GM23338 (cell line): ENCODE measurements at regions not wholly inside any gene's neighbourhood (a gene's known extent, or its start where the extent isn't known, plus 50 kb on each side); places are given as distances from the start of the nearest gene placed in this dataset.
A peak's percentile ranks its signal among the peaks of the same experiment; 100 is the strongest.
"Not testable (repeated sequence)": the region's sequence is repeated elsewhere in the genome, so short reads cannot be mapped to it uniquely, and the experiment has no call there.

Experiments
- ATAC-seq: fragments of 200-7000 bp; cut with Tn5 transposase; 3 replicates; pipeline ENCODE4 v1.9.1; 2020
- DNase-seq: peaks from one replicate; pipeline ENCODE4 v3.0.0-alpha.2; 2015; ENCODE audit warnings: low spot score
- H2AFZ ChIP-seq: fragments of 200-600 bp; sonication (generic); 2 replicates; pipeline ENCODE4 v1.8.0; 2016; ENCODE audit warnings: antibody characterized with exemption, mild to moderate bottlenecking, moderate library complexity
- H3F3A ChIP-seq: fragments of 200-600 bp; sonication (generic); replicated peaks from 2 replicates; pipeline ENCODE4 v1.8.0; 2017; ENCODE audit warnings: antibody characterized with exemption, mixed run types, low read depth
- H3K27ac ChIP-seq: fragments of 200-600 bp; sonication (generic); 2 replicates; pipeline ENCODE4 v1.6.1; 2016; ENCODE audit warnings: low read depth
- H3K27me3 ChIP-seq: fragments of 200-600 bp; sonication (generic); 2 replicates; pipeline ENCODE4 v1.8.0; 2016; ENCODE audit warnings: mild to moderate bottlenecking, mixed run types, moderate library complexity; ENCODE audit not compliant: insufficient read depth
- H3K36me3 ChIP-seq: fragments of 200-600 bp; sonication (generic); 2 replicates; pipeline ENCODE4 v1.8.0; 2016; ENCODE audit warnings: mild to moderate bottlenecking; ENCODE audit not compliant: insufficient read depth
- H3K4me1 ChIP-seq: fragments of 200-600 bp; sonication (generic); 2 replicates; pipeline ENCODE4 v1.8.0; 2016; ENCODE audit warnings: mild to moderate bottlenecking, moderate library complexity; ENCODE audit not compliant: insufficient read depth
- H3K4me2 ChIP-seq: fragments of 200-600 bp; sonication (generic); 2 replicates; pipeline ENCODE4 v1.7.1; 2017; ENCODE audit warnings: mixed run types
- H3K4me3 ChIP-seq: fragments of 200-600 bp; sonication (generic); 2 replicates; pipeline ENCODE4 v1.6.1; 2016; ENCODE audit warnings: mixed run types
- H3K79me2 ChIP-seq: fragments of 200-600 bp; sonication (generic); replicated peaks from 2 replicates; pipeline ENCODE4 v1.8.0; 2017; ENCODE audit warnings: mild to moderate bottlenecking; ENCODE audit not compliant: insufficient read depth
- H3K9me2 ChIP-seq: fragments of 200-600 bp; sonication (generic); 2 replicates; pipeline ENCODE4 v1.8.0; 2017; ENCODE audit not compliant: insufficient read depth
- H4K20me1 ChIP-seq: fragments of 200-600 bp; sonication (generic); replicated peaks from 2 replicates; pipeline ENCODE4 v1.8.0; 2017; ENCODE audit warnings: mild to moderate bottlenecking; ENCODE audit not compliant: insufficient read depth
- H3K27ac Mint-ChIP-seq: 2 replicates; pipeline ENCODE4 v1.8.0; 2020; ENCODE audit warnings: inconsistent platforms, mild to moderate bottlenecking, moderate library complexity, mixed read lengths
- H3K27me3 Mint-ChIP-seq: 3 replicates; pipeline ENCODE4 v1.8.0; 2022; ENCODE audit warnings: low read depth, mild to moderate bottlenecking, moderate library complexity, mixed read lengths, inconsistent platforms; ENCODE audit not compliant: insufficient read depth, poor library complexity
- H3K36me3 Mint-ChIP-seq: 3 replicates; pipeline ENCODE4 v1.8.0; 2021; ENCODE audit warnings: low read depth, mild to moderate bottlenecking, inconsistent platforms, moderate library complexity, mixed read lengths
- H3K4me1 Mint-ChIP-seq: 3 replicates; pipeline ENCODE4 v1.8.0; 2020; ENCODE audit warnings: mild to moderate bottlenecking, inconsistent platforms, mixed read lengths
- H3K4me3 Mint-ChIP-seq: 3 replicates; pipeline ENCODE4 v1.8.0; 2021; ENCODE audit warnings: moderate library complexity, mild to moderate bottlenecking, inconsistent platforms, mixed read lengths
- H3K9me3 Mint-ChIP-seq: 3 replicates; pipeline ENCODE4 v1.8.0; 2020; ENCODE audit warnings: moderate library complexity, mild to moderate bottlenecking, inconsistent platforms, mixed read lengths
- CTCF ChIP-seq, 2 experiments: fragments of 200-600 bp in 1 of 2; sonication (generic) in 1 of 2; conservative IDR thresholded peaks; 2 replicates each; pipeline versions ENCODE4 v1.5.1 to v1.6.1; 2016 to 2017; ENCODE audit warnings: antibody characterized with exemption in 2 of 2, low read depth in 2 of 2, mild to moderate bottlenecking in 2 of 2, moderate library complexity in 1 of 2
- ETS1 ChIP-seq: IDR thresholded peaks from 2 replicates; pipeline ENCODE4 v1.6.1; 2016; ENCODE audit warnings: antibody characterized with exemption
- EZH2 ChIP-seq: fragments of 200-600 bp; sonication (generic); IDR thresholded peaks from one replicate; pipeline ENCODE4 v1.8.0; 2017; ENCODE audit warnings: antibody characterized with exemption, mild to moderate bottlenecking, low read depth; ENCODE audit not compliant: unreplicated experiment
- EZH2phosphoT487 ChIP-seq: fragments of 200-600 bp; sonication (generic); IDR thresholded peaks from one replicate; pipeline ENCODE4 v1.8.1; 2018; ENCODE audit warnings: antibody characterized with exemption; ENCODE audit not compliant: unreplicated experiment
- POLR2AphosphoS5 ChIP-seq: IDR thresholded peaks from 2 replicates; pipeline ENCODE4 v1.6.1; 2016; ENCODE audit warnings: antibody characterized with exemption, low read depth
- REST ChIP-seq: IDR thresholded peaks from one replicate; pipeline ENCODE4 v1.6.1; 2018; ENCODE audit warnings: antibody characterized with exemption; ENCODE audit not compliant: unreplicated experiment
- STAT1 ChIP-seq: IDR thresholded peaks from one replicate; pipeline ENCODE4 v1.6.1; 2016; ENCODE audit warnings: antibody characterized with exemption; ENCODE audit not compliant: unreplicated experiment
- ZNF114 ChIP-seq: fragments of 250-450 bp; sonication (Bioruptor Pico); IDR thresholded peaks from 2 replicates; pipeline ENCODE4 v1.5.0; 2020; ENCODE audit warnings: mild to moderate bottlenecking, moderate library complexity
- ZNF462 ChIP-seq: fragments of 250-450 bp; sonication (Bioruptor Pico); IDR thresholded peaks from 2 replicates; pipeline ENCODE4 v1.5.0; 2020; ENCODE audit warnings: mild to moderate bottlenecking, moderate library complexity

- not testable (repeated sequence) for H3K27ac ChIP-seq, H4K20me1 ChIP-seq, H3K27me3 ChIP-seq, H3K4me1 Mint-ChIP-seq, H3K4me3 ChIP-seq, DNase-seq, H3K36me3 ChIP-seq, H3K36me3 Mint-ChIP-seq, H3K79me2 ChIP-seq, H3F3A ChIP-seq, H3K27me3 Mint-ChIP-seq, ATAC-seq, H3K9me2 ChIP-seq, H3K4me2 ChIP-seq, H3K27ac Mint-ChIP-seq, H3K4me1 ChIP-seq, H2AFZ ChIP-seq, H3K4me3 Mint-ChIP-seq
- H3K9me3 Mint-ChIP-seq = peaks cover 22% of the 10 kb centered on the region; the same call in 2 of the 3 replicates
Measured at GRCh38 chr10:118932154-118932553, 97.4 kb upstream of the NANOS1 start.

GRCh38 chr10:118937226-118937625 lies 92.3 kb upstream of the NANOS1 start:
- no peak overlapping the region for H3K27ac Mint-ChIP-seq
- H3K36me3 Mint-ChIP-seq = no peaks in the 10 kb centered on the region; the same call in 2 of the 3 replicates
- no peaks in the 10 kb centered on the region for H3K4me1 Mint-ChIP-seq

More at GRCh38 chr10:118937226-118937625, 92.3 kb upstream of the NANOS1 start:
- H2AFZ ChIP-seq = peak overlapping the region; percentile 39; the same call in 1 of the 2 replicates
- H4K20me1 ChIP-seq = no peaks in the 10 kb centered on the region
- H3K79me2 ChIP-seq = no peaks in the 10 kb centered on the region
- H3K27ac ChIP-seq = no peak overlapping the region
- DNase-seq = no peak
- no peak for ATAC-seq
- no peaks in the 10 kb centered on the region for H3K36me3 ChIP-seq
- no peaks in the 10 kb centered on the region for H3K27me3 ChIP-seq
- TF ChIP-seq ETS1 (no peak), ZNF114 (CRISPR knock-in tag) (no peak), EZH2phosphoT487 (no peak), CTCF (conservative IDR thresholded peaks at IDR 0.05; ENCODE audit: low read depth in 2 of 2) (no peak), EZH2 (no peak), STAT1 (no peak), REST (no peak), ZNF462 (CRISPR knock-in tag) (no peak), POLR2AphosphoS5 (no peak)
- H3K4me3 ChIP-seq = no peak overlapping the region
- H3K4me2 ChIP-seq = no peak overlapping the region
- peaks cover 2% of the 10 kb centered on the region for H3K27me3 Mint-ChIP-seq
- H3F3A ChIP-seq = no peaks in the 10 kb centered on the region
- no peaks in the 10 kb centered on the region for H3K4me1 ChIP-seq
- no peak overlapping the region for H3K4me3 Mint-ChIP-seq
- peaks cover 2% of the 10 kb centered on the region; the same call in 2 of the 3 replicates for H3K9me3 Mint-ChIP-seq
- H3K9me2 ChIP-seq = no peaks in the 10 kb centered on the region
